ENCODE measurements at regions not wholly inside any gene's neighbourhood (a gene's known extent, or its start where the extent isn't known, plus 50 kb on each side); places are given as distances from the start of the nearest gene placed in this dataset.

DNA sequence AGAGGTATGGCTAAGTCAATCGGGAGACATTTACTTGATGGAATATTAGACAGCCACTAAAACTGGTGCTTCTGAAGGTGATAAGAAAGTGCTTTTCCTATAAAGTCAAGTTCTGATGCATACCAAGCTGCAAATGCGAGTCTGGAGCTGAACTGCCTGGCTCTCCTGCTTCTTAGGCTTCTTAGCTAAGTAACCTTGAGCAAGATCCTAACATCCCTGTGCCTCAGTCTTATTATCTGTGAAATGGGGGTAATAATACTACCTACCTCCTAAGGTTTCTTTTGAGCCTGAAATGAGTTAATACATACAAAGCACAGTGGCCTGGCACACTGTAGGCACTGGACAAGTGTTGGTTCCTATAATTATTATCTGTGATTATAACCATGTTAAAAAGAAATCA lies 64.5 kb downstream of the ZIC5 start:
- H4K20me1 ChIP-seq (ENCODE audit: insufficient read depth, poor library complexity, severe bottlenecking), result no peaks in the 10 kb centered on the region
- TF ChIP-seq EZH2 (IDR thresholded peaks at IDR 0.05; ENCODE audit: borderline replicate concordance), result no peak
- TF ChIP-seq CTCF (IDR thresholded peaks at IDR 0.05; ENCODE audit: poor library complexity), result no peak
- no peak for TF ChIP-seq EZH2phosphoT487 (IDR thresholded peaks at IDR 0.05; ENCODE audit: low read depth, severe bottlenecking, unreplicated experiment)
- no peak overlapping the region for H3K27ac ChIP-seq
- H3K9me2 ChIP-seq (replicated peaks; ENCODE audit: insufficient read depth), result no peaks in the 10 kb centered on the region
- H3K4me1 ChIP-seq (ENCODE audit: insufficient read depth), result peaks cover 7% of the 10 kb centered on the region
- no peak overlapping the region for H2AFZ ChIP-seq
- no peak overlapping the region for H3K4me3 ChIP-seq
- DNase-seq (ENCODE audit: low spot score), result no peak
- WGBS (ENCODE audit: low lambda C conversion rate, missing lambda C conversion rate), result 91% methylated on average over 2 of the region's 2 CpGs
- no peaks in the 10 kb centered on the region for H3K79me2 ChIP-seq
- no peaks in the 10 kb centered on the region for H3K36me3 ChIP-seq (replicated peaks; ENCODE audit: insufficient read depth, low read depth)
- H3K4me2 ChIP-seq, result no peak overlapping the region
- no peaks in the 10 kb centered on the region for H3K9me3 ChIP-seq (ENCODE audit: low read depth)
- H3K27me3 ChIP-seq, result peaks cover 11% of the 10 kb centered on the region

DNA sequence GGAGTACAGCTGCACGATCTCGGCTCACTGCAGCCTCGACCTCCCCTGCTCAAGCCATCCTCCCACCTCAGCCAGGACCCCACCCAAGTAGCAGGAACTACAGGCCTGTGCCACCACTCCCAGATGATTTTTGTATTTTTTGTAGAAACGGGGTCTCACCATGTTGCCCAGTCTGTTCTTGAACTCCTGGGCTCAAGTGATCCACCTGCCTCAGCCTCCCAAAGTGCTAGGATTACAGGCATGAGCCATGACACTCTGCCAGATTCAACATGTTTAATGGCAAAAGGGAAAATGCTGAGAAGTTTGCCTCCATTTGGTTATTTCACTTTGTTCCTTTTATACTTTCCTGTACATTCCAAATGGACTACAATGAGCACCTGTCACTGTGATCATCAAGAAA lies 65.8 kb downstream of the ZIC5 start:
- 82% methylated on average over 4 of the region's 4 CpGs for whole genome bisulfite sequencing (ENCODE audit: low lambda C conversion rate, missing lambda C conversion rate)
- Histone ChIP-seq H3K4me3 (no peak overlapping the region), H3K27me3 (peaks cover 11% of the 10 kb centered on the region), H3K9me3 (ENCODE audit: low read depth) (no peaks in the 10 kb centered on the region), H3K36me3 (replicated peaks; ENCODE audit: insufficient read depth, low read depth) (no peaks in the 10 kb centered on the region), H3K79me2 (no peaks in the 10 kb centered on the region), H3K27ac (no peak overlapping the region), H2AFZ (no peak overlapping the region), H3K4me2 (no peak overlapping the region), H4K20me1 (ENCODE audit: insufficient read depth, poor library complexity, severe bottlenecking) (no peaks in the 10 kb centered on the region), H3K4me1 (ENCODE audit: insufficient read depth) (peaks cover 7% of the 10 kb centered on the region), H3K9me2 (replicated peaks; ENCODE audit: insufficient read depth) (no peaks in the 10 kb centered on the region)
- DNase-seq (ENCODE audit: low spot score), result no peak
- TF ChIP-seq EZH2 (IDR thresholded peaks at IDR 0.05; ENCODE audit: borderline replicate concordance), result no peak
- no peak for TF ChIP-seq EZH2phosphoT487 (IDR thresholded peaks at IDR 0.05; ENCODE audit: low read depth, severe bottlenecking, unreplicated experiment)
- TF ChIP-seq CTCF (IDR thresholded peaks at IDR 0.05; ENCODE audit: poor library complexity), result no peak

DNA sequence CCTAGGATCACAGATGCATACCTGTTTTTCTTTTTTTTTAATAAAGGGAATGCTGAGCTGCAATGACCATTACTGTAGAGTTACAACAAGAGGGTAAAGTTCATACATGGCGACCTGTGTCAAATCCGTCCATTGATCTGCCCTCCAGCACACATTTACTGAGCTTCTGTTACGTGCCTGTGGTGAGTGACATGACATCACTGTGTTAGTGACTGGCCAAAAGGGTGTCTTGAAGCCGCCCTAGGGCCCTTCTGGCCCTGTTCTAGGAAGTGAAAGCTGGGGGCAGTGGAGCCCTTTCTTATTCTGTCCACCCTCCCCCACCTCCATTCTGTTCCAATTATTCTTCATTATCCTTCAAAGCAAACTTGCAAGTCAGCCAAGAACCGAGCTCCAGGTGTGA lies 66.3 kb downstream of the ZIC5 start:
- H3K9me2 ChIP-seq (replicated peaks; ENCODE audit: insufficient read depth), result no peaks in the 10 kb centered on the region
- TF ChIP-seq EZH2phosphoT487 (IDR thresholded peaks at IDR 0.05; ENCODE audit: low read depth, severe bottlenecking, unreplicated experiment) (no peak), EZH2 (IDR thresholded peaks at IDR 0.05; ENCODE audit: borderline replicate concordance) (no peak), CTCF (IDR thresholded peaks at IDR 0.05; ENCODE audit: poor library complexity) (no peak)
- no peaks in the 10 kb centered on the region for H3K36me3 ChIP-seq (replicated peaks; ENCODE audit: insufficient read depth, low read depth)
- H4K20me1 ChIP-seq (ENCODE audit: insufficient read depth, poor library complexity, severe bottlenecking), result no peaks in the 10 kb centered on the region
- no peak overlapping the region for H2AFZ ChIP-seq
- H3K27ac ChIP-seq, result no peak overlapping the region
- H3K9me3 ChIP-seq (ENCODE audit: low read depth), result no peaks in the 10 kb centered on the region
- no peak overlapping the region for H3K4me2 ChIP-seq
- H3K4me1 ChIP-seq (ENCODE audit: insufficient read depth), result peaks cover 6% of the 10 kb centered on the region
- no peak for DNase-seq (ENCODE audit: low spot score)
- peaks cover 11% of the 10 kb centered on the region for H3K27me3 ChIP-seq
- WGBS (ENCODE audit: low lambda C conversion rate, missing lambda C conversion rate), result 70% methylated on average over 5 of the region's 5 CpGs
- H3K4me3 ChIP-seq, result no peak overlapping the region
- H3K79me2 ChIP-seq, result no peaks in the 10 kb centered on the region

- H3K4me2 ChIP-seq, result no peak overlapping the region
- H3K9me3 ChIP-seq (ENCODE audit: low read depth), result no peaks in the 10 kb centered on the region
- no peak for DNase-seq (ENCODE audit: low spot score)
- no peaks in the 10 kb centered on the region for H4K20me1 ChIP-seq (ENCODE audit: insufficient read depth, poor library complexity, severe bottlenecking)
- H3K27ac ChIP-seq, result no peak overlapping the region
- H3K4me1 ChIP-seq (ENCODE audit: insufficient read depth), result no peaks in the 10 kb centered on the region
- no peaks in the 10 kb centered on the region for H3K9me2 ChIP-seq (replicated peaks; ENCODE audit: insufficient read depth)
- WGBS (ENCODE audit: low lambda C conversion rate, missing lambda C conversion rate), result 75% methylated on average over 7 of the region's 7 CpGs
- no peaks in the 10 kb centered on the region for H3K36me3 ChIP-seq (replicated peaks; ENCODE audit: insufficient read depth, low read depth)
- H3K4me3 ChIP-seq, result no peak overlapping the region
- H3K79me2 ChIP-seq, result no peaks in the 10 kb centered on the region
- peaks cover 23% of the 10 kb centered on the region for H3K27me3 ChIP-seq
- TF ChIP-seq EZH2 (IDR thresholded peaks at IDR 0.05; ENCODE audit: borderline replicate concordance), result no peak
- TF ChIP-seq EZH2phosphoT487 (IDR thresholded peaks at IDR 0.05; ENCODE audit: low read depth, severe bottlenecking, unreplicated experiment), result no peak
- TF ChIP-seq CTCF (IDR thresholded peaks at IDR 0.05; ENCODE audit: poor library complexity), result no peak
- H2AFZ ChIP-seq, result no peak overlapping the region
Observed at GRCh38 chr13:99903140-99903539, 68.4 kb downstream of the ZIC5 start.

Data from hepatocyte (in vitro differentiated cells).